Activated CD8-positive, alpha-beta memory T cell treated with anti-CD3 and anti-CD28 coated beads for 24 hours (primary cell): ENCODE measurements at regions not wholly inside any gene's neighbourhood (a gene's known extent, or its start where the extent isn't known, plus 50 kb on each side); places are given as distances from the start of the nearest gene placed in this dataset.
"Not testable (repeated sequence)": the region's sequence is repeated elsewhere in the genome, so short reads cannot be mapped to it uniquely, and the experiment has no call there.

Experiments used
- DNase-seq: peaks from one replicate; pipeline ENCODE4 v3.0.0-alpha.2; 2020

DNA sequence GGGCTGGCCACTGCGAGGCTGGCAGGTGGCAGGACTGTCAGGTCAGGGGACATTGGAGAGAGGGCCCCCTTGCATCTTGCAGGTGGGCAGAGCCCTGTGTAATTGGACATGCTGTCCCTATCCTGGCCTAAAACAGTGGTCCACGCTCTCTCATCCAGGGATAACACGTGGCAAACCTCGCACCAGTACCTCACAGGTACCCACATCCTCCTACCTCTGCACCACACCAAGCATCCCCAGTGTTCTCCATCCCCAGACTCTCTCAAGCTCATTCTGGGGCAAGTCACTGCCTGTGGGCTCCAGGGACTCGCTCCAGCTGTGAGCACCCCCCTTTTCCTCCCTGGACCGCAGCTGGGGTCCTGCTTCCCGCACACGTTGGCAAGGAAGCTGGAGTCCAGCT, 212.3 kb upstream of the LRRC61 start:
- DNase-seq, result not testable (repeated sequence)

- DNase-seq, result not testable (repeated sequence)
Observed at GRCh38 chr7:150111373-150112139, 211.6 kb upstream of the LRRC61 start.

- not testable (repeated sequence) for DNase-seq
Observed at GRCh38 chr7:150113301-150113700, 209.9 kb upstream of the LRRC61 start.

DNA sequence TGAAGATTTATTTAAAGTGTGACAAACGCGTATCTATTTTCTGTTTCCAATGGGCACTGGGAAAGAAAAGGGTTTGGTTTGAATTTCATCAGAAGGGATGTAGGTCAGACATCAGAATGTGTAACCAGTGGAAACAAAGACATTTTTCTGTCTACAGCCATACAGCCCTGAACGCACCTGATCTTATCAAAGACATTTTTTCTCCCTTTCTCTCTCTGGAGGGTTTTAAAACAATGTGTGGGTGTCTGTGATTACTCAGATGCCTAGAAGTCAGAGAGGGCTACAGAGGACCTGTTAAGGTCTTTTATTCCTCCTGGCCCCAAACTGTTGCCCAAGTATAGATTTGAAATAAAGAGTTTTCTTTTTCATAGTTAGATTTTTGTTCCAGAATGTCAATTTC, 208.6 kb upstream of the LRRC61 start:
- not testable (repeated sequence) for DNase-seq

GRCh38 chr7:150119966-150120365, 203.2 kb upstream of the LRRC61 start:
- not testable (repeated sequence) for DNase-seq

DNA sequence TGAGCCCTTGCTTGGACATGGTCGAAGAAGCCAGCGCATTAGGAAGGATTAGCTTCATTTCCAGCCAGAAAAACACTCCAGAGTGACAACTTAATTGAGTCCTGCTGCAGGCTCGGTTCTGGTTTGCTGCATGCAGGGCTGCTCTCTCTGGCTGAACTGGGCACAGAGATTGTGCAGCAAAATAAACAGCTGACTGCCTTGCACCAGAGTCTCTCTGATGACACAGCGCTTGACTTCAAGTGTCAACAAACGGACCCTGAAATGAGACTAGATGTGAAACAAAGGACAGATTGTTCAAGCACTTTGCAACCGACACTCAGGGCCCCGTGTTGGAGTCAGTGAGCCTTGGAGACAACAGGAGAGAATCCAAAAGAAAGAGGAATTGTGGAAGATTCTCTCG, 197.3 kb upstream of the LRRC61 start:
- not testable (repeated sequence) for DNase-seq

DNA sequence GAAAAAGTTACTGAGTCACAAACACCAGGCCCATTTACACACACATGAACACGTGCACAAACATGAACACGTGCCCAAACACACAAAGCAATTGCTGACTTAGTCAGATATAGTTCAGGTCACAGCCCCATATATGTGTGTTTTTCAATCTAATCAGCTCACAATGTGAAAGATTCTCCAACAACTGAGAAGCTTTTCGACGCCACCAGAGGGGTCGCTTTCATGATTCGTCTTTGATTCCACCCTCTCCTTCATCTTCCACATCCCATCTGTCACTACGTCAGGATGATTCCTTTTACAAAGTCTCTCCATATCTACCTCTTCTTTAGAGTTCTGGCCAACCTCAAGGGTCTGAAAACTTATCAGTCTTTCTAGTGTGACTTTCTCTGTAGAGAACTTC, 188.7 kb upstream of the LRRC61 start:
- DNase-seq, result not testable (repeated sequence)

- not testable (repeated sequence) for DNase-seq
Observed at GRCh38 chr7:150135620-150136190, 187.4 kb upstream of the LRRC61 start.

GRCh38 chr7:150139840-150140239, 183.3 kb upstream of the LRRC61 start:
- not testable (repeated sequence) for DNase-seq

DNA sequence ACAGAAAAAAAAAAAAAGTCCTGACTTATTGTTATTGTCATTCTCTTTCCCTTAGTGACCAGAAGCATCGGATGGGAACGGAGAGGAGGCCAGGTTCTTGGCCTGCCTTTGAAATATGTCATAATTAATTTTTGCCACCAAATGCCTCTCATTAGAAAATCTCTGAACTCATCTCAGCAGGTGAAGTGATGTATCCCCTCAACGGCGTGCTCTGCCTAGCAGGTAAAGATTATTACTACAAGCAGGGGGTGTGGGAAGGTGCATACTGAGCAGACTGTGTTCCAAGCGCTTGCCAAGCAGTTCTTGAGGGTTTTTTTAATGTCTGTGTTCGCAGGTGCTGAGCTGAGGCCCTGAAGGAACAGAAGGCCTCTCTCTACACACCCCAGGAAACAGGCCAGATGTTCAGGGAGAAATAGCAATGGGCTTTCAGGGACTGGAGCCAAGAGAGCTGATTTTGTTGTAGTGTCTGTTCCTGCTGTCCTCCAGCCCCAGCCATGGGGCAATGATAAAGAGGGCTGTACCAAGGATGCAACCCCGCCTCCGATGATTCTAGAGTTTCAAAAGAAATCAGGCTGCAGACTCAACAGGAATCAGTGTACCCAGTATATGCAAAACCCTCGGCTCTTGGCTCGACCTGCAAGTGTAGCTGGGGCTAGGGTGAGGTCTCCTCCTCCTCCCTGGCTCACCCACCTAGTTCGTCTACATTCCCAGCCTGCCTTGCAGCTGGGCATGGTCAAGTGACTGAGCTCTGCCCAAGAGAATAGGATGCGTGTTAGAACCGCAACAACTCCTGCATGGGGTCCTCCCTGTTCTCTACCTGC, 181.4 kb upstream of the LRRC61 start:
- DNase-seq, result not testable (repeated sequence)

- DNase-seq, result not testable (repeated sequence)
Observed at GRCh38 chr7:150146124-150146523, 177.0 kb upstream of the LRRC61 start.

- not testable (repeated sequence) for DNase-seq
Observed at GRCh38 chr7:150147524-150147923, 175.6 kb upstream of the LRRC61 start.

- DNase-seq, result not testable (repeated sequence)
Observed at GRCh38 chr7:150156015-150156414, 167.1 kb upstream of the LRRC61 start.

DNA sequence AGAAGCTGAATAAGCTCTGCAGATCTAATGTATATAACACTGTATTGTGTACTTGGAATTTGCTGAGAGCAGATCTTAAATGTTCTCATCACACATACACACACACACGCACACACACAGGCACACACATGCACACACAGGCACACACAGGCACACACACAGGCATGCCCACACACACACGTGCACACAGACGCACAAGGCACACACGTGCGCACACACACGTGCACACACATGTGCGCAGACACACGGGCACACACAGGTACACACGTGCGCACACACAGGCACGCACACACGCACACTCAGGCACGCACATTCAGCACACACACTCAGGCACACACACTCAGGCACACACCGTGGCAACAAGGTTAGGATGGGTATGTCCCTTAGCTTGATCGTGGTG, 164.5 kb upstream of the LRRC61 start:
- DNase-seq, result not testable (repeated sequence)

GRCh38 chr7:150169515-150169914, 153.6 kb upstream of the LRRC61 start:
- DNase-seq, result not testable (repeated sequence)

- DNase-seq, result not testable (repeated sequence)
Observed at GRCh38 chr7:150169943-150170490, 153.1 kb upstream of the LRRC61 start.

GRCh38 chr7:150183602-150184001, 139.6 kb upstream of the LRRC61 start:
- not testable (repeated sequence) for DNase-seq

DNA sequence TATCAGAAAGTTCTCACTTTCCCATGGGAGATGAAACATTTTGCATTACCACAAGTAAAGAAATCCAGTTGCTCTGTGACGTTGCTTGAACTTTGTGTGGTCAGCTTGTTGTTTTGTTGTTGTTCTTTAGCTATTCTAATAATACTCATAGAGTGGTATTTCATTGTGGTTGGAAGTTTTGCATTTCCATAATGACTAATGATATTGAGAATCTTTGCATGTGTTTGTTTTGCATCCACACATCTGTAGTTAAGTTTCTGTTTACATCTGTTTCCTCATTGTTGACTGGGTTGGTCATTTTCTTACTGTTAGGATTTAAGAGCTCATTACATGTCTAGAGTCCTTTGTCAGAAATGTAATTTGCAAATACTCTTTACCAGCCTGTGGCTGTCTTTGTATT, 133.2 kb upstream of the LRRC61 start:
- DNase-seq, result not testable (repeated sequence)

- DNase-seq, result not testable (repeated sequence)
Observed at GRCh38 chr7:150192541-150192940, 130.6 kb upstream of the LRRC61 start.

GRCh38 chr7:150193866-150194265, 129.3 kb upstream of the LRRC61 start:
- DNase-seq, result not testable (repeated sequence)
